GM19035 (cell line): ENCODE measurements at regions not wholly inside any gene's neighbourhood (a gene's known extent, or its start where the extent isn't known, plus 50 kb on each side); places are given as distances from the start of the nearest gene placed in this dataset.
"Not testable (repeated sequence)": the region's sequence is repeated elsewhere in the genome, so short reads cannot be mapped to it uniquely, and the experiment has no call there.

Experiments used
- ATAC-seq: cut with Tn5 transposase; IDR thresholded peaks from one replicate; pipeline ENCODE4 v1.9.1; 2021; ENCODE audit not compliant: unreplicated experiment

- no peak for ATAC-seq
Measured at GRCh38 chrX:131821945-131822622, 201.0 kb upstream of the STK26 start.

- ATAC-seq = no peak
Measured at GRCh38 chrX:131826572-131826971, 196.5 kb upstream of the STK26 start.

GRCh38 chrX:131827935-131828334 lies 195.2 kb upstream of the STK26 start:
- peak; percentile 61 for ATAC-seq

GRCh38 chrX:131828482-131828881 lies 194.6 kb upstream of the STK26 start:
- ATAC-seq = no peak

GRCh38 chrX:131830400-131831184 lies 192.5 kb upstream of the STK26 start:
- ATAC-seq = no peak

GRCh38 chrX:131831185-131831520 lies 191.9 kb upstream of the STK26 start:
- no peak for ATAC-seq

- ATAC-seq = no peak
Measured at GRCh38 chrX:131836161-131836560, 186.9 kb upstream of the STK26 start.

- no peak for ATAC-seq
Measured at GRCh38 chrX:131837325-131837724, 185.8 kb upstream of the STK26 start.

- no peak for ATAC-seq
Measured at GRCh38 chrX:131840799-131841495, 182.2 kb upstream of the STK26 start.

- ATAC-seq = no peak
Measured at GRCh38 chrX:131841496-131842437, 181.3 kb upstream of the STK26 start.

- no peak for ATAC-seq
Measured at GRCh38 chrX:131843987-131844386, 179.1 kb upstream of the STK26 start.

GRCh38 chrX:131845201-131845600 lies 177.9 kb upstream of the STK26 start:
- ATAC-seq = no peak

- ATAC-seq = no peak
Measured at GRCh38 chrX:131845771-131846170, 177.3 kb upstream of the STK26 start.

- not testable (repeated sequence) for ATAC-seq
Measured at GRCh38 chrX:131850964-131851363, 172.1 kb upstream of the STK26 start.

GRCh38 chrX:131853440-131853839 lies 169.7 kb upstream of the STK26 start:
- no peak for ATAC-seq

GRCh38 chrX:131854581-131854980 lies 168.5 kb upstream of the STK26 start:
- ATAC-seq = no peak

GRCh38 chrX:131861088-131861787 lies 161.9 kb upstream of the STK26 start:
- no peak for ATAC-seq

GRCh38 chrX:131862321-131862720 lies 160.8 kb upstream of the STK26 start:
- no peak for ATAC-seq

GRCh38 chrX:131869182-131869581 lies 153.9 kb upstream of the STK26 start:
- no peak for ATAC-seq

GRCh38 chrX:131874300-131874699 lies 148.8 kb upstream of the STK26 start:
- no peak for ATAC-seq
